Testis (tissue), 2 donors: ENCODE measurements at regions not wholly inside any gene's neighbourhood (a gene's known extent, or its start where the extent isn't known, plus 50 kb on each side); places are given as distances from the start of the nearest gene placed in this dataset.

Experiments
- DNase-seq: peaks from one replicate; pipeline ENCODE4 v3.0.0-alpha.2; 2019
- H3K27ac ChIP-seq, 2 donors: fragments of 200-600 bp; sonication (generic); one replicate each; pipeline ENCODE4 v1.5.1; 2019
- H3K27me3 ChIP-seq: fragments of 200-600 bp; sonication (generic); one replicate; pipeline ENCODE4 v1.5.1; 2019
- H3K36me3 ChIP-seq: fragments of 200-600 bp; sonication (generic); one replicate; pipeline ENCODE4 v1.5.1; 2017; ENCODE audit warnings: low read depth; ENCODE audit errors: missing control alignments
- H3K4me1 ChIP-seq: fragments of 200-600 bp; sonication (generic); one replicate; pipeline ENCODE4 v1.5.1; 2019
- H3K4me3 ChIP-seq, 2 donors: fragments of 200-600 bp; sonication (generic); one replicate each; pipeline ENCODE4 v1.5.1; 2017 to 2019
- H3K9me3 ChIP-seq: fragments of 200-600 bp; sonication (generic); one replicate; pipeline ENCODE4 v1.5.1; 2017
- POLR2A ChIP-seq: fragments of 450-650 bp; IDR thresholded peaks from one replicate; pipeline ENCODE4 v1.6.1; 2017; ENCODE audit warnings: antibody characterized with exemption, mild to moderate bottlenecking, moderate library complexity
- WGBS, 2 donors: methylation state at CpG; one replicate each; pipeline ENCODE4 v1.1.5; 2018; 5-methylcytosine and 5-hydroxymethylcytosine counted together
- intact Hi-C: fragments of 100-400 bp; cut with DNase I; formaldehyde crosslinking; loops from one replicate; pipeline ENCODE4 v1.15.1; 2023; ENCODE audit warnings: low total_unique reads
- TF ChIP-seq, protein P1 (sequence below), 3 experiments: fragments of 450-650 bp in 2 of 3; fragments of 200-600 bp in 1 of 3; sonication (generic) in 1 of 3; IDR thresholded peaks; one replicate each; pipeline ENCODE4 v1.5.1; 2016 to 2019; ENCODE audit warnings: antibody characterized with exemption in 3 of 3, mild to moderate bottlenecking in 2 of 3, moderate library complexity in 1 of 3

DNA sequence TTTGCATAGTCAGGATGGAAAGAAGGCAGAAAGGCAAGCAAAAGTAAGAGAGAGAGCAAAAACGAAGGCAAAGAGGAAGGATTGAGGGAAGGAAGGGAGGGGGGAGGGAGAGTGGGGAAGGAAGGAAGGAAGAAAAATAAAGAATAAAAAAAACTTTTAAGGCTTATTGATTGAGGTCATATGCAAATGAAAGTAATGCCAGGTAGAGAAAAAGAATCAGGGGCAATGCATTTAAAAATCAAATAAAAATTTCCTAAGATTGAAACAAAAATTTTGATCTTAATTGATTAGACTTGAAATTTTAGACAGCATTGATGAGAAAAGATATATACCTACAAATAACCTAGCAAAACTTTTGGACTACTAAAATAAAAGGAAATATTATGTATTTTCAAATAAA, 153.9 kb upstream of the KIF2B start:
- Histone ChIP-seq H3K4me3 (no peak overlapping the region), H3K4me1 (no peaks in the 10 kb centered on the region), H3K36me3 (no peaks in the 10 kb centered on the region), H3K27ac (no peak overlapping the region), H3K27me3 (no peaks in the 10 kb centered on the region), H3K9me3 (no peaks in the 10 kb centered on the region)
- 48 to 54% methylated on average over 1 of the region's 1 CpG for WGBS, 2 donors
- intact Hi-C loops = no loop called here
- TF ChIP-seq POLR2A = no peak
- TF ChIP-seq, protein P1, sequence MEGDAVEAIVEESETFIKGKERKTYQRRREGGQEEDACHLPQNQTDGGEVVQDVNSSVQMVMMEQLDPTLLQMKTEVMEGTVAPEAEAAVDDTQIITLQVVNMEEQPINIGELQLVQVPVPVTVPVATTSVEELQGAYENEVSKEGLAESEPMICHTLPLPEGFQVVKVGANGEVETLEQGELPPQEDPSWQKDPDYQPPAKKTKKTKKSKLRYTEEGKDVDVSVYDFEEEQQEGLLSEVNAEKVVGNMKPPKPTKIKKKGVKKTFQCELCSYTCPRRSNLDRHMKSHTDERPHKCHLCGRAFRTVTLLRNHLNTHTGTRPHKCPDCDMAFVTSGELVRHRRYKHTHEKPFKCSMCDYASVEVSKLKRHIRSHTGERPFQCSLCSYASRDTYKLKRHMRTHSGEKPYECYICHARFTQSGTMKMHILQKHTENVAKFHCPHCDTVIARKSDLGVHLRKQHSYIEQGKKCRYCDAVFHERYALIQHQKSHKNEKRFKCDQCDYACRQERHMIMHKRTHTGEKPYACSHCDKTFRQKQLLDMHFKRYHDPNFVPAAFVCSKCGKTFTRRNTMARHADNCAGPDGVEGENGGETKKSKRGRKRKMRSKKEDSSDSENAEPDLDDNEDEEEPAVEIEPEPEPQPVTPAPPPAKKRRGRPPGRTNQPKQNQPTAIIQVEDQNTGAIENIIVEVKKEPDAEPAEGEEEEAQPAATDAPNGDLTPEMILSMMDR (IDR thresholded peaks at IDR 0.05) = no peak
- DNase-seq = no peak

DNA sequence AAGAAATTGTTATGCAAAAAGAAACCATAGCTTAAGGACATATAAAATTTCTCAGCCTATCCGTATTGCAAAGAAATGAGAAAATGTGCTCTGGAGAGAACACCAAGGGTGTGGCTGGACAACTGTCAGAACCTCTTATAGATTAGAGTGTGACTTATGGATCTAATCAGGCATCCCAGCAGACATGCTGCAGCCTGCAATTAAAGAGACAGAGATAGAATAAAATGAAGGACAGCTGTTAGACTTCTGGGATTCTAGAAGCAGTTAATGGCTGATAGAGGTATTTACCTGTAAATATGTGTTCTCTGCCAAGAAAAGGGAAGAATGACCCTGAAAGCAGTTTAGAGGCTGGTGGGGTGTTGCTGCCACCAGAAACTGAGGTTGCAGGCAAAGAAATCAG, 160.1 kb upstream of the KIF2B start:
- no peak for TF ChIP-seq POLR2A
- TF ChIP-seq, protein P1 (IDR thresholded peaks at IDR 0.05) = no peak
- intact Hi-C loops = no loop called here
- no peaks in the 10 kb centered on the region for H3K27me3 ChIP-seq
- H3K27ac ChIP-seq = no peak overlapping the region
- no peak overlapping the region for H3K4me3 ChIP-seq
- H3K4me1 ChIP-seq = no peaks in the 10 kb centered on the region
- WGBS, 2 donors = 62 to 79% methylated on average over 1 of the region's 1 CpG
- no peaks in the 10 kb centered on the region for H3K9me3 ChIP-seq
- no peak for DNase-seq
- H3K36me3 ChIP-seq = no peaks in the 10 kb centered on the region

DNA sequence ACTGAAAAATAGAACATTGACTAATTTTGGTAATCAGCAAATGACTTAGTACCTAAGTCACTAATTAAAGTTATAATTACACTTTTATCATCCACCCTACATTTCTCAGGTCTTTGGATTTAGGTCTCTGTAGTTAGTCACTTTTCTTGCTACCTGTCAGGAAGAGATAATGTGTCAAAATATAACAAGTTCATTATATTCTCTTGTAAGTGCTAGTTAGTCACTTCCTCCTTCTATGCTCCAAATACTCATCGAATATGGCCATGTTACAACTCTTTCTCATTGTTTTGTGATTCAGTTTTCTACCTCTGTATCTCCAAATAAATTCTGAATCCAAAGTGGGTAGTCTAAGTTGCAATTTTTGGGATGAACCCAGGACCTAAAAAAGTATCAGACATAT, 163.5 kb upstream of the KIF2B start:
- Histone ChIP-seq H3K4me3 (no peak overlapping the region), H3K36me3 (no peaks in the 10 kb centered on the region), H3K27ac (no peak overlapping the region), H3K27me3 (no peaks in the 10 kb centered on the region), H3K9me3 (no peaks in the 10 kb centered on the region), H3K4me1 (no peaks in the 10 kb centered on the region)
- WGBS, 2 donors = 74 to 79% methylated on average over 1 of the region's 1 CpG
- no peak for DNase-seq
- TF ChIP-seq, protein P1 (IDR thresholded peaks at IDR 0.05) = no peak
- TF ChIP-seq POLR2A = no peak
- intact Hi-C loops = no loop called here

DNA sequence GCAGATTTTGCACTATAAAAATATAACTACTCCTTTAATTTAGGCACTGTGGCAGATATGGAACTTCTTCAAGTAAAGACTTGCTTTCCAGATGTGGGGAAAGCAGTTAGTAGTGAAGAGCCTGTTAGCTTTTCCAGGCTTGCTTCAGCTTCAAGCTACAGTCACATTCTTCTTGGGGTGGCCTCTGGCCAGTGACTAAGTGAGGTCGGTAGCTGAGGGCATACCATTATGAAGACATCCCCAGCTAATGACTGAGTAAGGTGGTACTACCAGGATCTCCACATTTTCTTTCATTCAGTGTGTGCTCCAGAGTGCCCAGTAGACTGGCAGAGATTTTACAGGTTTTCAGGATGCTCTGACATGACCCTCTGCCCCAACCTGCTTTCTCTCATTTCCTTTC, 167.1 kb upstream of the KIF2B start:
- H3K27ac ChIP-seq = no peak overlapping the region
- no peaks in the 10 kb centered on the region for H3K9me3 ChIP-seq
- no peak for TF ChIP-seq POLR2A
- TF ChIP-seq, protein P1 (IDR thresholded peaks at IDR 0.05) = no peak
- H3K36me3 ChIP-seq = no peaks in the 10 kb centered on the region
- WGBS, 2 donors = 67 to 86% methylated on average over 1 of the region's 1 CpG
- no peaks in the 10 kb centered on the region for H3K27me3 ChIP-seq
- H3K4me3 ChIP-seq = no peak overlapping the region
- no peaks in the 10 kb centered on the region for H3K4me1 ChIP-seq
- no peak for DNase-seq
- intact Hi-C loops = no loop called here

DNA sequence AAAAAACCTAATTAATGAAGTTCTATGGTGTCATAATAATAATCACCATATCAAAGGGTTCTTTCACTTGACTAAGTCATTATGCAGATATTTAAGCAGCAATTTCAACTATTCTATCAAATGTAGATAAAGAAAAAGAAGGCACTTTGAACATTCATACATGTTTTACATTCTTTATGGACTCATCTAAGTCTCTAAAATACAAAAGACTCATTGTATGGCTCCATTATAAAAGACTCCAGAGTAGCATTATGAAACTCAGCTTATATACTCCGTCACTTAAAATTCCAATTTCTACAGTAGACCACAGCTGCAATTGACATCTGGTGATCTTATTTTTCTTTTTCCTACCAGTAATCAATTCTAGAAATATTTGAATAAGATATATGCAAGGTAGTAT, 173.5 kb upstream of the KIF2B start:
- no peaks in the 10 kb centered on the region for H3K9me3 ChIP-seq
- WGBS, 2 donors = 87 to 90% methylated on average over 1 of the region's 1 CpG
- TF ChIP-seq, protein P1 (IDR thresholded peaks at IDR 0.05) = no peak
- no peak for TF ChIP-seq POLR2A
- H3K27ac ChIP-seq = no peak overlapping the region
- H3K27me3 ChIP-seq = no peaks in the 10 kb centered on the region
- no peaks in the 10 kb centered on the region for H3K4me1 ChIP-seq
- DNase-seq = no peak
- no peaks in the 10 kb centered on the region for H3K36me3 ChIP-seq
- intact Hi-C loops = no loop called here
- no peak overlapping the region for H3K4me3 ChIP-seq
